ENCODE measurements at regions not wholly inside any gene's neighbourhood (a gene's known extent, or its start where the extent isn't known, plus 50 kb on each side); places are given as distances from the start of the nearest gene placed in this dataset.

DNA sequence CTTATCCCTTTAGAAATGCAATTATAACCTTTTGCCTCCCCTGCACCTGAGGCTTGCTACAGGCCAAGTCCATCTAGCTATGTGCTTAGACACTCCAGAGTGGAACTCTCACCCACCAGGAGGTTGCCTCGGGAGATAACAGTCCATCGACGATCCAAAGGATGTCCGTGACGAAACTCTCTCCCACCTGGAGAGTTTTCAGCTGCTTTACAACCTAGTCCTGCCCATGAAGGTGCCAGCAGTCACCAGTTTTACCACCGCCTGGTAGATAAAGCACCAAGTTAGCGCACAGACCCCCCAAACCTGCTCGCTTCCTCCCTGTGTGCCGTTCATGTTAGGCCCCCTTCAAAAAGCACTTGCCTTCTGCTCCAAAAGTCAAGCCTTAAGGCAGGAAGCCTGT, 53.1 kb upstream of the SHISAL1 start:
- ATAC-seq: no peak
- FAIRE-seq: no peak
- Histone ChIP-seq H4K20me1 (ENCODE audit: control insufficient read depth, insufficient read depth) (no peaks in the 10 kb centered on the region), H3K4me2 (ENCODE audit: control insufficient read depth, insufficient read depth) (no peak overlapping the region), H3K79me2 (ENCODE audit: control insufficient read depth, insufficient read depth, low read length) (no peaks in the 10 kb centered on the region), H3K4me3 (no peak overlapping the region), H3K9ac (ENCODE audit: control insufficient read depth, insufficient read depth, low read length) (no peak overlapping the region), H3K27ac (ENCODE audit: control insufficient read depth, insufficient read depth) (no peak overlapping the region), H3K9me3 (replicated peaks; ENCODE audit: control insufficient read depth, insufficient read depth, low read length) (no peaks in the 10 kb centered on the region), H3K27me3 (replicated peaks in 1 of 2; ENCODE audit: control insufficient read depth in 2 of 2, insufficient read depth in 2 of 2, low read length in 1 of 2) (peaks cover 3% of the 10 kb centered on the region in 2 experiments; a peak in 3 of 4 replicates), H3K4me1 (ENCODE audit: control insufficient read depth, insufficient read depth, low read length) (no peaks in the 10 kb centered on the region), H3K36me3 (ENCODE audit: control insufficient read depth in 2 of 2, insufficient read depth in 2 of 2, low read length in 1 of 2) (no peaks in the 10 kb centered on the region), H2AFZ (ENCODE audit: control insufficient read depth, low read depth, low read length) (no peak overlapping the region)
- in situ Hi-C loops (cut with MboI) (loop anchor here (25.0 kb wide), 1 partner anchor 521 kb away; no protein-coding TSS in a partner anchor), intact Hi-C loops (cut with micrococcal nuclease; ENCODE audit: unreplicated experiment) (no loop called here)
- DNase-seq (ENCODE audit: low read depth, low spot score): no peak
- SMC1A ChIA-PET (ENCODE audit: uncharacterized antibody, unreplicated experiment): no interaction called here
- RAD21 ChIA-PET (ENCODE audit: unreplicated experiment): no interaction called here
- WGBS (ENCODE audit: insufficient coverage, insufficient replicate concordance, low lambda C conversion rate, missing lambda C conversion rate): 41% methylated on average over 9 of the region's 9 CpGs
- TF ChIP-seq MTA2 (IDR thresholded peaks at IDR 0.05; ENCODE audit: low read depth) (no peak), PBX3 (IDR thresholded peaks at IDR 0.05; ENCODE audit: insufficient replicate concordance, low read depth, low read length) (no peak), SUPT20H (IDR thresholded peaks at IDR 0.05; ENCODE audit: borderline replicate concordance, control insufficient read depth, low read depth, low read length) (no peak), ZSCAN29 (IDR thresholded peaks at IDR 0.05) (no peak), BMI1 (IDR thresholded peaks at IDR 0.05; ENCODE audit: borderline replicate concordance) (no peak), ZNF592 (IDR thresholded peaks at IDR 0.05) (no peak), GATAD2B (conservative IDR thresholded peaks at IDR 0.05; ENCODE audit: low read depth) (no peak), CBX5 (IDR thresholded peaks at IDR 0.05; ENCODE audit: low read depth) (no peak), CREB1 (IDR thresholded peaks at IDR 0.05; ENCODE audit: low read depth) (no peak), CBFB (IDR thresholded peaks at IDR 0.05; ENCODE audit: low read depth) (no peak), ZNF384 (IDR thresholded peaks at IDR 0.05; ENCODE audit: borderline replicate concordance, low read depth, low read length) (no peak)
- TF ChIP-seq, protein P1, sequence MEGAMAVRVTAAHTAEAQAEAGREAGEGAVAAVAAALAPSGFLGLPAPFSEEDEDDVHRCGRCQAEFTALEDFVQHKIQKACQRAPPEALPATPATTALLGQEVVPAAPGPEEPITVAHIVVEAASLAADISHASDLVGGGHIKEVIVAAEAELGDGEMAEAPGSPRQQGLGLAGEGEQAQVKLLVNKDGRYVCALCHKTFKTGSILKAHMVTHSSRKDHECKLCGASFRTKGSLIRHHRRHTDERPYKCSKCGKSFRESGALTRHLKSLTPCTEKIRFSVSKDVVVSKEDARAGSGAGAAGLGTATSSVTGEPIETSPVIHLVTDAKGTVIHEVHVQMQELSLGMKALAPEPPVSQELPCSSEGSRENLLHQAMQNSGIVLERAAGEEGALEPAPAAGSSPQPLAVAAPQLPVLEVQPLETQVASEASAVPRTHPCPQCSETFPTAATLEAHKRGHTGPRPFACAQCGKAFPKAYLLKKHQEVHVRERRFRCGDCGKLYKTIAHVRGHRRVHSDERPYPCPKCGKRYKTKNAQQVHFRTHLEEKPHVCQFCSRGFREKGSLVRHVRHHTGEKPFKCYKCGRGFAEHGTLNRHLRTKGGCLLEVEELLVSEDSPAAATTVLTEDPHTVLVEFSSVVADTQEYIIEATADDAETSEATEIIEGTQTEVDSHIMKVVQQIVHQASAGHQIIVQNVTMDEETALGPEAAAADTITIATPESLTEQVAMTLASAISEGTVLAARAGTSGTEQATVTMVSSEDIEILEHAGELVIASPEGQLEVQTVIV (IDR thresholded peaks at IDR 0.05; ENCODE audit: borderline replicate concordance, partially characterized antibody): no peak
- TF ChIP-seq, protein P2, sequence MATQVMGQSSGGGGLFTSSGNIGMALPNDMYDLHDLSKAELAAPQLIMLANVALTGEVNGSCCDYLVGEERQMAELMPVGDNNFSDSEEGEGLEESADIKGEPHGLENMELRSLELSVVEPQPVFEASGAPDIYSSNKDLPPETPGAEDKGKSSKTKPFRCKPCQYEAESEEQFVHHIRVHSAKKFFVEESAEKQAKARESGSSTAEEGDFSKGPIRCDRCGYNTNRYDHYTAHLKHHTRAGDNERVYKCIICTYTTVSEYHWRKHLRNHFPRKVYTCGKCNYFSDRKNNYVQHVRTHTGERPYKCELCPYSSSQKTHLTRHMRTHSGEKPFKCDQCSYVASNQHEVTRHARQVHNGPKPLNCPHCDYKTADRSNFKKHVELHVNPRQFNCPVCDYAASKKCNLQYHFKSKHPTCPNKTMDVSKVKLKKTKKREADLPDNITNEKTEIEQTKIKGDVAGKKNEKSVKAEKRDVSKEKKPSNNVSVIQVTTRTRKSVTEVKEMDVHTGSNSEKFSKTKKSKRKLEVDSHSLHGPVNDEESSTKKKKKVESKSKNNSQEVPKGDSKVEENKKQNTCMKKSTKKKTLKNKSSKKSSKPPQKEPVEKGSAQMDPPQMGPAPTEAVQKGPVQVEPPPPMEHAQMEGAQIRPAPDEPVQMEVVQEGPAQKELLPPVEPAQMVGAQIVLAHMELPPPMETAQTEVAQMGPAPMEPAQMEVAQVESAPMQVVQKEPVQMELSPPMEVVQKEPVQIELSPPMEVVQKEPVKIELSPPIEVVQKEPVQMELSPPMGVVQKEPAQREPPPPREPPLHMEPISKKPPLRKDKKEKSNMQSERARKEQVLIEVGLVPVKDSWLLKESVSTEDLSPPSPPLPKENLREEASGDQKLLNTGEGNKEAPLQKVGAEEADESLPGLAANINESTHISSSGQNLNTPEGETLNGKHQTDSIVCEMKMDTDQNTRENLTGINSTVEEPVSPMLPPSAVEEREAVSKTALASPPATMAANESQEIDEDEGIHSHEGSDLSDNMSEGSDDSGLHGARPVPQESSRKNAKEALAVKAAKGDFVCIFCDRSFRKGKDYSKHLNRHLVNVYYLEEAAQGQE (IDR thresholded peaks at IDR 0.05; ENCODE audit: low read depth, low read length): no peak
- CTCF ChIA-PET: no interaction called here
- no TSS peak for BruUV-seq (replicated peaks)
- POLR2A ChIA-PET: no interaction called here

Data from GM12878 (cell line).